ENCODE measurements at regions not wholly inside any gene's neighbourhood (a gene's known extent, or its start where the extent isn't known, plus 50 kb on each side); places are given as distances from the start of the nearest gene placed in this dataset.

- no peak for TF ChIP-seq L3MBTL2 (conservative IDR thresholded peaks at IDR 0.05)
- TF ChIP-seq FOXA1 (IDR thresholded peaks at IDR 0.05) = no peak
- no peak for TF ChIP-seq SP1 (IDR thresholded peaks at IDR 0.05)
Measured at GRCh38 chr11:134750619-134751018, 338.6 kb upstream of the B3GAT1 start.
